ENCODE measurements at regions not wholly inside any gene's neighbourhood (a gene's known extent, or its start where the extent isn't known, plus 50 kb on each side); places are given as distances from the start of the nearest gene placed in this dataset.

DNA sequence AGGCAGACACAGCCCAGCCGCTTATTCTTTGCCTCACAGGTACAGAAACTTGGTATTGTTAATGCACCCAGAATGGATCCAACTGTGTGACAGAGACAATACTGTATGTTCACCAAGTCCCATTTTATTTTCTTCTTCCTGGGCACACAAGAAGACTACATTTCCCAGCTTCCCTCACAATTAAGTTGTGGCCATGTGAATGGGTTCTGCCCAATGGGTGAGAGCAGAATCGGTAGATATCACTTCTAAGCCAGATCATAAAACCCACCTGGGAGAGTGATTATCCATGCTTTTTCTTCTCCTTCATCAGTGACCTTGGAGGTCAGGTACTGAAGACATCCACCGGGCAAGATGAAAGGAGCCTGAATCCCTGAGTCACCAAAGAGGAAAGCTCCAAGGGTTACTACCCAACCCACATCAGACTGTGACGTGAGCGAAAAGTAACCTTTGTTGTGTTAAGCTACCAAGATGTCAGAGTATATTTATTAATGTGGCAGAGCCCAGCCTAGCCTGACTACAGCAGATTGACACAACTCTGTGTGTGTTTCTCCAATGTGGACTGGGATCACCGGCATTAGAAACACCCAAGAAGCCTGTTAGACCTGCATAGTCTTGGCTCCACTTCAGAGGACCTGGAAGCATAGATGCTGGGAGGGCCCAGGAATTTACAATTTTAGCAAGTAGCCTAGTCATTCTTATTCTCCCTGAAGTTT, 79.1 kb upstream of the GRIK3 start:
- TF ChIP-seq EZH2phosphoT487 (IDR thresholded peaks at IDR 0.05; ENCODE audit: insufficient read depth, low read depth) (no peak), EZH2 (IDR thresholded peaks at IDR 0.05; ENCODE audit: insufficient read depth, poor library complexity, severe bottlenecking) (no peak)
- WGBS, 2 experiments (ENCODE audit: low coverage in 1 of 2, low lambda C conversion rate in 2 of 2, missing lambda C conversion rate in 2 of 2): 32 to 43% methylated on average over 6 of the region's 6 CpGs
- no peak overlapping the region for H3K4me3 ChIP-seq

DNA sequence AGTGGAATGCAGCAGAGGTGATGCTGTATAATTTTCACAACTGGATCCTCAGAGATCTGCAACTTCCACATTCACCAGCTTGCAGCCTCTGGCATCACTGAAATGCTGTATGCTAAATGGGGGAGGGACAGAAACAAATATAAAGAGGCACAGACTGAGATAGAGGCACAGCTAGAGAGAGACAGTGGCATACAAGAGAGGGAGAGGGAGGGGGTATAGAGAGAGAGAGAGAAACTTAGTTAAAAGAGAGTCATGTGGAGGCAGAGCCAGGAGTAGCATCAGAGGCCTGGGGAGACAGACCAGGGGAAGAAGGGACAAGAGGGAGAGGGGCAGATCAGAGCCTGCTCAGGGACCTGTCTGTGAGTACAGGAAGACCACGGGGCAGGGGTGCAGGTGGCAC, 84.5 kb upstream of the GRIK3 start:
- H3K4me2 ChIP-seq (ENCODE audit: unreplicated experiment): no peak overlapping the region
- H3K4me3 ChIP-seq: no peak overlapping the region
- H3K4me1 ChIP-seq (ENCODE audit: insufficient read depth): no peaks in the 10 kb centered on the region
- H3K79me2 ChIP-seq (ENCODE audit: insufficient read depth): no peaks in the 10 kb centered on the region
- no peaks in the 10 kb centered on the region for H3K27me3 ChIP-seq (replicated peaks; ENCODE audit: insufficient read depth)
- no peaks in the 10 kb centered on the region for H3F3A ChIP-seq (ENCODE audit: insufficient read depth)
- no peak for DNase-seq
- H2AFZ ChIP-seq: no peak overlapping the region
- no peak for TF ChIP-seq EZH2phosphoT487 (IDR thresholded peaks at IDR 0.05; ENCODE audit: insufficient read depth, low read depth)
- no peak for TF ChIP-seq EZH2 (IDR thresholded peaks at IDR 0.05; ENCODE audit: insufficient read depth, poor library complexity, severe bottlenecking)
- in situ Hi-C loops (cut with MboI): no loop called here
- WGBS, 2 experiments (ENCODE audit: low coverage in 1 of 2, low lambda C conversion rate in 2 of 2, missing lambda C conversion rate in 2 of 2): 0 to 3% methylated on average over 1 of the region's 1 CpG
- no peaks in the 10 kb centered on the region for H3K36me3 ChIP-seq (ENCODE audit: low read depth)
- H3K27ac ChIP-seq: no peak overlapping the region
- no peaks in the 10 kb centered on the region for H4K20me1 ChIP-seq (ENCODE audit: insufficient read depth)
- H3K9me3 ChIP-seq (ENCODE audit: low read depth): no peaks in the 10 kb centered on the region
- H3K9ac ChIP-seq: no peak overlapping the region
- no peaks in the 10 kb centered on the region for H3K9me2 ChIP-seq (ENCODE audit: insufficient read depth)

More for the DNA sequence above, 79.1 kb upstream of the GRIK3 start:
- Histone ChIP-seq H4K20me1 (ENCODE audit: insufficient read depth) (no peaks in the 10 kb centered on the region), H3K9me2 (ENCODE audit: insufficient read depth) (no peaks in the 10 kb centered on the region), H3F3A (ENCODE audit: insufficient read depth) (no peaks in the 10 kb centered on the region), H3K9me3 (ENCODE audit: low read depth) (no peaks in the 10 kb centered on the region), H2AFZ (no peak overlapping the region), H3K4me2 (ENCODE audit: unreplicated experiment) (no peak overlapping the region), H3K27me3 (replicated peaks; ENCODE audit: insufficient read depth) (no peaks in the 10 kb centered on the region), H3K36me3 (ENCODE audit: low read depth) (no peaks in the 10 kb centered on the region), H3K9ac (no peak overlapping the region), H3K27ac (no peak overlapping the region), H3K4me1 (ENCODE audit: insufficient read depth) (no peaks in the 10 kb centered on the region), H3K79me2 (ENCODE audit: insufficient read depth) (no peaks in the 10 kb centered on the region)
- no peak for DNase-seq
- in situ Hi-C loops (cut with MboI): no loop called here

DNA sequence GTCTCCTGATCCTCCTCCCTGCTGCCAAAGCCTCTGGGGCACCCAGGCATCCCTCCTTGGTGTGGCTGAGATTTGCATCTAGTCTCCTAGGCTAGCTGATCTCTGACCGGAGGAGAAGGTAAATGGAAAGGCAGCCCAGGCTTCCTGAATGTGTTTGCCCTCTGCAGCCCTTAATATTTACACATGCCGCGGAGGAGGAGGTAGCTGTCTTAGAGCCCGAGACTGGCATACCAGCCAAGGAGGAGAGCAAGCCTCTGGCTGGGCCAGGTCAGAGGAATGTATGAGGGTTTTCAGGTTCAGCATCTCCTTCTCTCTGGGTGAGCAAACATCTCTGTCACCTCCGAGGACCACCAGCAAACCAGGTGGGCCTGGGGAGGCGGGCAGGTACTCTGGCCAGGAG, 86.0 kb upstream of the GRIK3 start:
- no peaks in the 10 kb centered on the region for H4K20me1 ChIP-seq (ENCODE audit: insufficient read depth)
- no peaks in the 10 kb centered on the region for H3K79me2 ChIP-seq (ENCODE audit: insufficient read depth)
- no peak overlapping the region for H3K4me3 ChIP-seq
- in situ Hi-C loops (cut with MboI): no loop called here
- no peaks in the 10 kb centered on the region for H3K9me2 ChIP-seq (ENCODE audit: insufficient read depth)
- no peak overlapping the region for H3K4me2 ChIP-seq (ENCODE audit: unreplicated experiment)
- no peaks in the 10 kb centered on the region for H3K9me3 ChIP-seq (ENCODE audit: low read depth)
- H3K36me3 ChIP-seq (ENCODE audit: low read depth): no peaks in the 10 kb centered on the region
- 28 to 37% methylated on average over 6 of the region's 6 CpGs for WGBS, 2 experiments (ENCODE audit: low coverage in 1 of 2, low lambda C conversion rate in 2 of 2, missing lambda C conversion rate in 2 of 2)
- H3K27ac ChIP-seq: no peak overlapping the region
- no peaks in the 10 kb centered on the region for H3K27me3 ChIP-seq (replicated peaks; ENCODE audit: insufficient read depth)
- DNase-seq: no peak
- no peaks in the 10 kb centered on the region for H3K4me1 ChIP-seq (ENCODE audit: insufficient read depth)
- no peak overlapping the region for H3K9ac ChIP-seq
- no peak overlapping the region for H2AFZ ChIP-seq
- H3F3A ChIP-seq (ENCODE audit: insufficient read depth): no peaks in the 10 kb centered on the region
- no peak for TF ChIP-seq EZH2 (IDR thresholded peaks at IDR 0.05; ENCODE audit: insufficient read depth, poor library complexity, severe bottlenecking)
- TF ChIP-seq EZH2phosphoT487 (IDR thresholded peaks at IDR 0.05; ENCODE audit: insufficient read depth, low read depth): no peak

DNA sequence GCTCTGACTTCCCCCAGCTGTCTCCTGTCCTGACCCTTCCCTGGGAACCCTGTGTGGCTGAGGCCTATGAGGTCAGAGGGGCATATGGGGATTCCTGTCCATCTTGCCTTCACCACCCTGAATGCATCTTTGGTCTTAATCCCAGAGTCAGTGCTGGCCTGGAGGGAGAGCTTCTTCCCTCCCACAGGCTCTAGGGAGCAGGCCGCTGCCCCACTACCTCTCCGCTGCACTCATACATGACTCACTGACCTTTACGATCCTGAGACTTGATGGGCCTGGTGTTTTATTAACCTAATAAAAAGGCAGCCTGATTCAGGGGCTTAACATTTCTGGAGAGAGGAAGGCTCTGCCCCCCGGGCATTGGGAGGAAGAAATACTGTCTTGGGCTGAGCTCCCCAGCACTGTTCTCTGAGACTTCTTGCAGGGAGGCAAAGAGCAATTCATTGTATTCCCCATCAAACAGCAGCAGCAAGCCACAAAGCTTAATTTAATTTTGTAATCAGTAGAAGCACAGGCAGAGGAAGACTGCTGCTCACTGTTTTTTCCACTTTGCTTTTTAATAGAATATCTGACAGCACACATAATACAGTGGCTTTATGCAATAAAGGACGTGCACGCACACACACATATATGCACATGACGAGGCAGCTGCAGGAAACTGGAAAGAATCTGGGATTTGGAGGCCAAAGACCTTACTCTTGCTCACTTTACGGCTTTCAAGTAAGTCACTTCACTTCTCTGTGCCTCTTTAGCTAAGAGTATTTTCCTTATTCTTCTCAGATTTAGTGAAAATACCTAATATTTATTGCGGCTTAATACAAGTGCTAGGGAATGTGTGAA, 89.2 kb upstream of the GRIK3 start:
- H3K36me3 ChIP-seq (ENCODE audit: low read depth): no peaks in the 10 kb centered on the region
- no peaks in the 10 kb centered on the region for H3K9me3 ChIP-seq (ENCODE audit: low read depth)
- H3K9ac ChIP-seq: no peak overlapping the region
- 14 to 16% methylated on average over 9 of the region's 9 CpGs for WGBS, 2 experiments (ENCODE audit: low coverage in 1 of 2, low lambda C conversion rate in 2 of 2, missing lambda C conversion rate in 2 of 2)
- H3K9me2 ChIP-seq (ENCODE audit: insufficient read depth): no peaks in the 10 kb centered on the region
- H3K4me2 ChIP-seq (ENCODE audit: unreplicated experiment): no peak overlapping the region
- in situ Hi-C loops (cut with MboI): no loop called here
- TF ChIP-seq EZH2 (IDR thresholded peaks at IDR 0.05; ENCODE audit: insufficient read depth, poor library complexity, severe bottlenecking) (no peak), EZH2phosphoT487 (IDR thresholded peaks at IDR 0.05; ENCODE audit: insufficient read depth, low read depth) (no peak)
- H3K79me2 ChIP-seq (ENCODE audit: insufficient read depth): no peaks in the 10 kb centered on the region
- H2AFZ ChIP-seq: no peak overlapping the region
- no peaks in the 10 kb centered on the region for H3F3A ChIP-seq (ENCODE audit: insufficient read depth)
- H3K27ac ChIP-seq: no peak overlapping the region
- no peaks in the 10 kb centered on the region for H3K27me3 ChIP-seq (replicated peaks; ENCODE audit: insufficient read depth)
- no peaks in the 10 kb centered on the region for H4K20me1 ChIP-seq (ENCODE audit: insufficient read depth)
- H3K4me1 ChIP-seq (ENCODE audit: insufficient read depth): no peaks in the 10 kb centered on the region
- no peak for DNase-seq
- H3K4me3 ChIP-seq: no peak overlapping the region
